Stimulated activated CD8-positive, alpha-beta memory T cell treated with anti-CD3 and anti-CD28 coated beads, Interleukin-12 subunit alpha, Interleukin-12 subunit beta, amount 100 ng/mL, for 24 hours (primary cell): ENCODE measurements at regions not wholly inside any gene's neighbourhood (a gene's known extent, or its start where the extent isn't known, plus 50 kb on each side); places are given as distances from the start of the nearest gene placed in this dataset.

Source experiments
- DNase-seq: peaks from one replicate; pipeline ENCODE4 v3.0.0-alpha.2; 2020; ENCODE audit errors: extremely low read depth

GRCh38 chr1:199161766-199162303 lies 523.0 kb downstream of the PTPRC start:
- no peak for DNase-seq

GRCh38 chr1:199163267-199163666 lies 524.4 kb downstream of the PTPRC start:
- DNase-seq = no peak

GRCh38 chr1:199163670-199164069 lies 524.8 kb downstream of the PTPRC start:
- no peak for DNase-seq

GRCh38 chr1:199167460-199167859 lies 528.6 kb downstream of the PTPRC start:
- no peak for DNase-seq

GRCh38 chr1:199168888-199169585 lies 530.2 kb downstream of the PTPRC start:
- no peak for DNase-seq

- DNase-seq = no peak
Observed at GRCh38 chr1:199170711-199171110, 531.9 kb downstream of the PTPRC start.

- DNase-seq = no peak
Observed at GRCh38 chr1:199172171-199173124, 533.6 kb downstream of the PTPRC start.

- no peak for DNase-seq
Observed at GRCh38 chr1:199173356-199173755, 534.5 kb downstream of the PTPRC start.

GRCh38 chr1:199174336-199174735 lies 535.5 kb downstream of the PTPRC start:
- no peak for DNase-seq

- no peak for DNase-seq
Observed at GRCh38 chr1:199176713-199177112, 537.9 kb downstream of the PTPRC start.

GRCh38 chr1:199177241-199177640 lies 538.4 kb downstream of the PTPRC start:
- no peak for DNase-seq

- no peak for DNase-seq
Observed at GRCh38 chr1:199178646-199179045, 539.8 kb downstream of the PTPRC start.

- no peak for DNase-seq
Observed at GRCh38 chr1:199182186-199182843, 543.5 kb downstream of the PTPRC start.

- no peak for DNase-seq
Observed at GRCh38 chr1:199184180-199184579, 545.3 kb downstream of the PTPRC start.

- no peak for DNase-seq
Observed at GRCh38 chr1:199194862-199195261, 556.0 kb downstream of the PTPRC start.

- DNase-seq = no peak
Observed at GRCh38 chr1:199197695-199198094, 558.9 kb downstream of the PTPRC start.

GRCh38 chr1:199202331-199202730 lies 563.5 kb downstream of the PTPRC start:
- no peak for DNase-seq

- DNase-seq = no peak
Observed at GRCh38 chr1:199204231-199204630, 565.4 kb downstream of the PTPRC start.

- DNase-seq = no peak
Observed at GRCh38 chr1:199205740-199206441, 567.1 kb downstream of the PTPRC start.

GRCh38 chr1:199208847-199209246 lies 570.0 kb downstream of the PTPRC start:
- no peak for DNase-seq

- DNase-seq = no peak
Observed at GRCh38 chr1:199218065-199218464, 579.2 kb downstream of the PTPRC start.

GRCh38 chr1:199218533-199218932 lies 579.7 kb downstream of the PTPRC start:
- DNase-seq = no peak
